Parathyroid adenoma (tissue), 2 donors: ENCODE measurements at regions not wholly inside any gene's neighbourhood (a gene's known extent, or its start where the extent isn't known, plus 50 kb on each side); places are given as distances from the start of the nearest gene placed in this dataset.
A peak's percentile ranks its signal among the peaks of the same experiment; 100 is the strongest.
"Not testable (repeated sequence)": the region's sequence is repeated elsewhere in the genome, so short reads cannot be mapped to it uniquely, and the experiment has no call there.

Source experiments
- H2AFZ ChIP-seq: fragments of 300-600 bp; sonication (generic); one replicate; pipeline ENCODE4 v1.7.0; 2017; ENCODE audit warnings: antibody characterized with exemption, mild to moderate bottlenecking
- H3K27ac ChIP-seq: fragments of 300-600 bp; sonication (generic); one replicate; pipeline ENCODE4 v1.7.0; 2017
- H3K27me3 ChIP-seq: fragments of 300-600 bp; sonication (generic); one replicate; pipeline ENCODE4 v1.7.0; 2017; ENCODE audit warnings: low read length; ENCODE audit not compliant: control insufficient read depth, insufficient read depth
- H3K36me3 ChIP-seq: fragments of 300-600 bp; sonication (generic); one replicate; pipeline ENCODE4 v1.7.0; 2017; ENCODE audit warnings: low read length; ENCODE audit not compliant: control insufficient read depth, insufficient read depth
- H3K4me1 ChIP-seq: fragments of 300-600 bp; sonication (generic); one replicate; pipeline ENCODE4 v1.7.0; 2017; ENCODE audit warnings: control low read depth
- H3K4me2 ChIP-seq: fragments of 300-600 bp; sonication (generic); one replicate; pipeline ENCODE4 v1.7.0; 2017; ENCODE audit warnings: low read length
- H3K4me3 ChIP-seq: fragments of 300-600 bp; sonication (generic); one replicate; pipeline ENCODE4 v1.7.0; 2017; ENCODE audit warnings: low read depth, low read length
- H3K79me2 ChIP-seq: fragments of 300-600 bp; sonication (generic); one replicate; pipeline ENCODE4 v1.7.0; 2017; ENCODE audit warnings: control low read depth
- H3K9ac ChIP-seq: fragments of 300-600 bp; sonication (generic); one replicate; pipeline ENCODE4 v1.7.0; 2017; ENCODE audit warnings: mild to moderate bottlenecking
- H3K9me3 ChIP-seq: fragments of 300-600 bp; sonication (generic); one replicate; pipeline ENCODE4 v1.7.0; 2017; ENCODE audit warnings: low read length; ENCODE audit not compliant: control insufficient read depth
- CTCF ChIP-seq: fragments of 300-600 bp; sonication (generic); IDR thresholded peaks from one replicate; pipeline ENCODE4 v1.7.0; 2017; ENCODE audit warnings: antibody characterized with exemption, mild to moderate bottlenecking
- donor health status: primary hyperparathyroidism.

- Histone ChIP-seq H3K9ac (no peak overlapping the region), H3K4me2 (no peak overlapping the region), H3K4me1 (peaks cover 16% of the 10 kb centered on the region), H3K36me3 (no peaks in the 10 kb centered on the region), H3K9me3 (no peaks in the 10 kb centered on the region), H3K79me2 (no peaks in the 10 kb centered on the region), H2AFZ (no peak overlapping the region), H3K27ac (no peak overlapping the region), H3K27me3 (no peaks in the 10 kb centered on the region), H3K4me3 (no peak overlapping the region)
- TF ChIP-seq CTCF: no peak
These were observed 530.2 kb upstream of the HTR1E start for GRCh38 chr6:86407128-86407527.

DNA sequence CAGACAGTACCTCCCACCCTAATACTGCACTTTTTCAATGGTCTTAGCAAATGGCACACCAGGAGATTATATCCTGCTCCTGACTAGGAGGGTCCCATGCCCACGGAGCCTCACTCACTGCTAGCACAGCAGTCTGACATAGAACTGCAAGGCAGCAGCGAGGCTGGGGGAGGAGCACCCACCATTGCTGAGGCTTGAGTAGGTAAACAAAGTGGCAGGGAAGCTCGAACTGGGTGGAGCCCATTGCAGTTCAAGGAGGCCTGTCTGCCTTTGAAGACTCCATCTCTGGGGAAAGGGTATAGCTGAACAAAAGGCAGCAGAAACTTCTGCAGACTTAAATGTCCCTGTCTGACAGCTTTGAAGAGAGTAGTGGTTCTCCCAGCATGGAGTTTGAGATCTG, 544.5 kb upstream of the HTR1E start:
- H3K79me2 ChIP-seq, H3K9ac ChIP-seq, H3K4me3 ChIP-seq, H2AFZ ChIP-seq, H3K9me3 ChIP-seq, H3K4me1 ChIP-seq, H3K4me2 ChIP-seq, H3K27ac ChIP-seq, H3K36me3 ChIP-seq, H3K27me3 ChIP-seq: not testable (repeated sequence)

DNA sequence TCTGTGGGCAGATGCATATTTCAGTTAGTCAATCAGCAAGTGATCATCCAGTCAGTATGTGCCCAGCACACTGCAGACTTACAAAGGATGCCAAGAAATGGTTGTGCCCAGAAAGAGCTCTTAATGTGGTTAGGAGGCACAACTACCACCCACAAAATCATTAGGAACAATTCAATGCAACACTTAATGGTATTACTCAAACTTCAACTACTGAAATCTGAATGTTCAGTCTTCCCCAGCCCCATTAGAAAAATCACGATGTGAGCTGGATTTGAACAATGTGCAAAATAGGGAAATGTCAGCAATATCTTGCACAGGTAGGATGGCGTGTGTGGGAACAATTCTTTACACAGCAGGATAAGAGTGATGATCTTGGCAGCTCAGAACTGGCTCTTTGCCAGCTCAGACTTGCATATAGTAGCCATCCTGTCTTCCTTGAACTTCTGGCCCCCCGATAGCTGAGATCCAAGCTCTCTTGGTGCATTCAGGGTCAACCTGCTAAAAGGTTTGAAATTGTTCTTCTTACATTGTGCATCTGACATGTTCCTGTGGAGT, 556.7 kb upstream of the HTR1E start:
- Histone ChIP-seq H3K79me2 (no peaks in the 10 kb centered on the region), H3K9me3 (no peaks in the 10 kb centered on the region), H3K27me3 (no peaks in the 10 kb centered on the region), H3K36me3 (no peaks in the 10 kb centered on the region), H3K4me2 (no peak overlapping the region), H3K27ac (no peak overlapping the region), H3K9ac (no peak overlapping the region), H2AFZ (no peak overlapping the region), H3K4me3 (no peak overlapping the region), H3K4me1 (peaks cover 11% of the 10 kb centered on the region)
- no peak for TF ChIP-seq CTCF

GRCh38 chr6:86357877-86358276, 579.5 kb upstream of the HTR1E start:
- Histone ChIP-seq H3K36me3 (no peaks in the 10 kb centered on the region), H3K4me1 (peaks cover 14% of the 10 kb centered on the region), H3K9me3 (no peaks in the 10 kb centered on the region)

DNA sequence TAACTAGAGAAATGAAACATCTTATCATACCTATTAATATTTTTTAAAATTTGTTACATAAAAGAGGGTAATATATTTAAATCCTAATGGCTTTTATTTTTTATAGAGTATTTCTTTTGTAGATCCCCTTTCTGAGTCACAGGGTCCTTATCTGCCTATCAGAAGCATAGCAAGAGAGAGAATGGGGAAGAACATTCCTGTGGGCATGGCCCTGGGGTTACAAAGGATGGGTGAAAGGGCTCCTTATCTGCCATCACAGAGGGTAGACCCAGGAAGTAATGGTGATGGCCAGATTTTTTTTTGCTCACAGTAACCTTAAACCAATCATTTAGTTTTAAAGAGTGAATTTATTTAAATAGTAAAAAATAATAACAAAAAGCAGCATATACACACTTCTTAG, 582.1 kb upstream of the HTR1E start:
- Histone ChIP-seq H3K4me1 (peaks cover 21% of the 10 kb centered on the region), H2AFZ (peak overlapping the region; percentile 21), H3K9ac (no peak overlapping the region), H3K27me3 (no peaks in the 10 kb centered on the region), H3K79me2 (no peaks in the 10 kb centered on the region), H3K27ac (no peak overlapping the region), H3K4me2 (no peak overlapping the region), H3K9me3 (no peaks in the 10 kb centered on the region), H3K36me3 (no peaks in the 10 kb centered on the region), H3K4me3 (no peak overlapping the region)
- TF ChIP-seq CTCF: no peak

More at GRCh38 chr6:86357877-86358276, 579.5 kb upstream of the HTR1E start:
- no peak overlapping the region for H3K9ac ChIP-seq
- no peak overlapping the region for H3K27ac ChIP-seq
- TF ChIP-seq CTCF: no peak
- peak overlapping the region; percentile 35 for H2AFZ ChIP-seq
- no peaks in the 10 kb centered on the region for H3K79me2 ChIP-seq
- H3K4me3 ChIP-seq: no peak overlapping the region
- H3K4me2 ChIP-seq: no peak overlapping the region
- H3K27me3 ChIP-seq: no peaks in the 10 kb centered on the region
